Neuronal stem cell (in vitro differentiated cells): ENCODE measurements at regions not wholly inside any gene's neighbourhood (a gene's known extent, or its start where the extent isn't known, plus 50 kb on each side); places are given as distances from the start of the nearest gene placed in this dataset.
A peak's percentile ranks its signal among the peaks of the same experiment; 100 is the strongest.

ENCODE experiments used
- DNase-seq: peaks from one replicate; pipeline ENCODE4 v3.0.0-alpha.2; 2013; ENCODE audit warnings: low spot score
- H2AFZ ChIP-seq: one replicate; pipeline ENCODE4 v1.6.1; 2013; ENCODE audit warnings: mild to moderate bottlenecking, low read length, inconsistent platforms
- H2AK5ac ChIP-seq: 2 replicates; pipeline ENCODE4 v1.6.1; 2013; ENCODE audit warnings: low read depth, mild to moderate bottlenecking, inconsistent platforms, low read length, moderate library complexity, mixed read lengths
- H2BK120ac ChIP-seq: 2 replicates; pipeline ENCODE4 v1.6.1; 2013; ENCODE audit warnings: low read depth, mild to moderate bottlenecking, inconsistent platforms, low read length, moderate library complexity, mixed read lengths
- H2BK12ac ChIP-seq: one replicate; pipeline ENCODE4 v1.6.1; 2013; ENCODE audit warnings: low read length, inconsistent platforms
- H2BK15ac ChIP-seq: 2 replicates; pipeline ENCODE4 v1.6.1; 2013; ENCODE audit warnings: mild to moderate bottlenecking, low read length, inconsistent platforms, mixed read lengths
- H2BK5ac ChIP-seq: one replicate; pipeline ENCODE4 v1.6.1; 2013; ENCODE audit warnings: inconsistent platforms, mild to moderate bottlenecking, low read length, moderate library complexity
- H3K14ac ChIP-seq: one replicate; pipeline ENCODE4 v1.6.1; 2013; ENCODE audit warnings: low read length, inconsistent platforms
- H3K18ac ChIP-seq: 2 replicates; pipeline ENCODE4 v1.6.1; 2013; ENCODE audit warnings: low read length, inconsistent platforms
- H3K23ac ChIP-seq: 2 replicates; pipeline ENCODE4 v1.6.1; 2013; ENCODE audit warnings: low read depth, mild to moderate bottlenecking, mixed read lengths, low read length, inconsistent platforms; ENCODE audit not compliant: poor library complexity
- H3K27ac ChIP-seq: replicated peaks from 3 replicates; pipeline ENCODE4 v1.5.1; 2013; ENCODE audit warnings: low read length, inconsistent platforms
- H3K27me3 ChIP-seq, 3 experiments: 2 replicates each; pipeline ENCODE4 v1.6.1; 2013; ENCODE audit warnings: low read length in 3 of 3, mild to moderate bottlenecking in 2 of 3, inconsistent platforms in 1 of 3, low read depth in 1 of 3, mixed read lengths in 1 of 3, moderate library complexity in 1 of 3; ENCODE audit not compliant: control insufficient read depth in 3 of 3, insufficient read depth in 3 of 3
- H3K36me3 ChIP-seq, 2 donors: replicated peaks in 1 of 2; 2 replicates each; pipeline ENCODE4 v1.6.1; 2013; ENCODE audit warnings: low read length in 2 of 2; ENCODE audit not compliant: control insufficient read depth in 2 of 2, insufficient read depth in 2 of 2
- H3K4ac ChIP-seq: 2 replicates; pipeline ENCODE4 v1.6.1; 2013; ENCODE audit warnings: inconsistent platforms, mild to moderate bottlenecking, low read length, moderate library complexity
- H3K4me1 ChIP-seq, 2 donors: 1 replicate in 1 of 2; 2 replicates in 1 of 2; pipeline ENCODE4 v1.6.1; 2013; ENCODE audit warnings: low read length in 2 of 2, low read depth in 1 of 2; ENCODE audit not compliant: control insufficient read depth in 2 of 2, insufficient read depth in 1 of 2
- H3K4me2 ChIP-seq: one replicate; pipeline ENCODE4 v1.6.1; 2013; ENCODE audit warnings: mild to moderate bottlenecking, low read length, inconsistent platforms; ENCODE audit not compliant: insufficient read depth, poor library complexity, severe bottlenecking
- H3K4me3 ChIP-seq, 2 donors: 2 replicates each; pipeline ENCODE4 v1.5.1; 2013; ENCODE audit warnings: low read length in 2 of 2, mild to moderate bottlenecking in 2 of 2, inconsistent platforms in 1 of 2, moderate library complexity in 1 of 2
- H3K79me1 ChIP-seq: one replicate; pipeline ENCODE4 v1.6.1; 2013; ENCODE audit warnings: low read depth, mild to moderate bottlenecking, inconsistent platforms, low read length, moderate library complexity
- H3K9ac ChIP-seq: one replicate; pipeline ENCODE4 v1.6.1; 2013; ENCODE audit warnings: mild to moderate bottlenecking, low read depth, low read length, inconsistent platforms; ENCODE audit not compliant: poor library complexity
- H3K9me3 ChIP-seq, 2 donors: replicated peaks in 1 of 2; 2 replicates each; pipeline versions ENCODE3 to v1.6.1; 2013; ENCODE audit warnings: low read length in 2 of 2, mild to moderate bottlenecking in 2 of 2, inconsistent platforms in 1 of 2, low read depth in 1 of 2, mixed read lengths in 1 of 2, moderate library complexity in 1 of 2; ENCODE audit not compliant: control insufficient read depth in 2 of 2, insufficient read depth in 1 of 2
- H4K8ac ChIP-seq: one replicate; pipeline ENCODE4 v1.6.1; 2013; ENCODE audit warnings: low read depth, mild to moderate bottlenecking, inconsistent platforms, low read length, moderate library complexity
- H4K91ac ChIP-seq: one replicate; pipeline ENCODE4 v1.6.1; 2013; ENCODE audit warnings: low read length, low read depth, mild to moderate bottlenecking, inconsistent platforms; ENCODE audit not compliant: poor library complexity
- WGBS, 2 donors: extraction: QIAGEN DNeasy Blood & Tissue Kit; methylation state at CpG; one replicate each; pipeline ENCODE4 v1.1.7; 2013; ENCODE audit warnings: missing lambda C conversion rate in 2 of 2, mixed read lengths in 1 of 2; ENCODE audit not compliant: insufficient read length in 2 of 2, insufficient replicate concordance in 1 of 2; ENCODE audit errors: extremely low coverage in 2 of 2; 5-methylcytosine and 5-hydroxymethylcytosine counted together

- Histone ChIP-seq H3K27ac (no peak overlapping the region), H3K4ac (no peak overlapping the region), H3K4me2 (no peak overlapping the region), H3K18ac (no peak overlapping the region), H3K36me3 (no peaks in the 10 kb centered on the region), H3K14ac (no peak overlapping the region), H3K27me3 (no peaks in the 10 kb centered on the region), H2BK5ac (no peak overlapping the region), H4K8ac (no peak overlapping the region), H4K91ac (no peak overlapping the region), H3K23ac (no peak overlapping the region), H2BK15ac (no peak overlapping the region), H2BK120ac (no peak overlapping the region), H3K4me3 (no peak overlapping the region), H3K9ac (no peak overlapping the region), H3K9me3 (peaks cover 2 to 5% of the 10 kb centered on the region in 2 donors), H3K79me1 (peaks cover 2% of the 10 kb centered on the region), H2AK5ac (no peak overlapping the region), H3K4me1 (peaks cover 5 to 12% of the 10 kb centered on the region in 2 donors), H2BK12ac (no peak overlapping the region), H2AFZ (no peak overlapping the region)
- no peak for DNase-seq
- no CpG with 5 or more reads among the region's 4 CpGs for WGBS, 2 donors
Observed at GRCh38 chr7:69398986-69399385, 199.3 kb upstream of the AUTS2 start.

DNA sequence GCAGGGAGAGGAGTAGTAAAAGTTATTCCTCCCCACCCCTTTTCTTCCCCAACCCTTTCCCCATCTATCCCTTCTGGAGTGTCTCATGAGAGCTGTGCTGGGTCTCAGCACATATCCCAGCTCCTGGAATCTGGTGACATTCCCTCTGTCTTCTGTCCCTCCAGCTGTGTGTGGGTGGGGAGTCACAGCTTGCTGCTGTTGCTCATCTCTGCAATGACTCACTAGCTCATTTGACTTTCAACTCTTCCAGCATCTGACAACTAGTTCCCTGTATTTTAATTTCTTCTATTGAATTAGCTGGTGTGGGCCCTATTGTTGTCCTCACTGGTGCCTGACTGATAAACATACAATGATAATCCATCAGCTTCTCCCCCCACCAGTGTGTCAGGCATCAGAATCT lies 198.9 kb upstream of the AUTS2 start:
- peaks cover 2 to 5% of the 10 kb centered on the region in 2 donors for H3K9me3 ChIP-seq
- H3K18ac ChIP-seq: no peak overlapping the region
- no peaks in the 10 kb centered on the region for H3K36me3 ChIP-seq
- H3K4ac ChIP-seq: no peak overlapping the region
- DNase-seq: no peak
- H2AK5ac ChIP-seq: no peak overlapping the region
- H3K9ac ChIP-seq: no peak overlapping the region
- H3K4me1 ChIP-seq: peaks cover 5 to 12% of the 10 kb centered on the region in 2 donors
- no peak overlapping the region for H2AFZ ChIP-seq
- H3K79me1 ChIP-seq: peaks cover 2% of the 10 kb centered on the region
- H4K8ac ChIP-seq: no peak overlapping the region
- no peak overlapping the region for H2BK15ac ChIP-seq
- no peak overlapping the region for H4K91ac ChIP-seq
- no peak overlapping the region for H2BK120ac ChIP-seq
- H3K23ac ChIP-seq: no peak overlapping the region
- H3K27ac ChIP-seq: no peak overlapping the region
- H3K4me2 ChIP-seq: no peak overlapping the region
- no peak overlapping the region for H2BK5ac ChIP-seq
- no peaks in the 10 kb centered on the region for H3K27me3 ChIP-seq
- H2BK12ac ChIP-seq: no peak overlapping the region
- H3K14ac ChIP-seq: no peak overlapping the region
- no peak overlapping the region for H3K4me3 ChIP-seq

DNA sequence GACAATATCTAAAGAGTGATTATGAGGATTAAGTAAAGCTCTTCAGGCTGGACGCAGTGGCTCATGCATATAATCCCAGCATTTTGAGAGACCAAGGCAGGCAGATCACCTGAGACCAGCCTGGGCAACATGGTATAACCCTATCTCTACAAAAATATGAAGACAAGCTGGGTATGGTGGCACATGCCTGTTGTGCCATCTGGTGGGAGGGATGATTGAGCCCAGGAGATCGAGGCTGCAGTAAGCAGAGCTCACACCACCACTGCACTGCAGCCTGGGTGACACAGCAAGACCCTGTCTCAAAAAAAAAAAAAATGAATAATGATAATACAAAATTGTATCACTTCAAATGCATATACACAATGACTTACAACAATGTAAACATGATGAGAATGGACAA lies 195.6 kb upstream of the AUTS2 start:
- Histone ChIP-seq H2BK15ac (no peak overlapping the region), H3K14ac (peak overlapping the region; percentile 89), H4K8ac (no peak overlapping the region), H3K27ac (no peak overlapping the region), H3K4ac (no peak overlapping the region), H3K23ac (no peak overlapping the region), H3K36me3 (no peaks in the 10 kb centered on the region), H3K79me1 (no peaks in the 10 kb centered on the region), H2AK5ac (no peak overlapping the region), H3K18ac (no peak overlapping the region), H4K91ac (no peak overlapping the region), H3K4me2 (no peak overlapping the region), H2BK5ac (no peak overlapping the region), H3K4me3 (no peak overlapping the region), H2BK12ac (no peak overlapping the region), H3K9ac (no peak overlapping the region), H3K27me3 (no peaks in the 10 kb centered on the region), H2BK120ac (no peak overlapping the region), H3K4me1 (peaks cover 5% of the 10 kb centered on the region in 2 donors), H3K9me3 (peaks cover 0 to 5% of the 10 kb centered on the region in 2 donors), H2AFZ (no peak overlapping the region)
- DNase-seq: no peak
- no CpG with 5 or more reads among the region's 2 CpGs for WGBS, 2 donors

DNA sequence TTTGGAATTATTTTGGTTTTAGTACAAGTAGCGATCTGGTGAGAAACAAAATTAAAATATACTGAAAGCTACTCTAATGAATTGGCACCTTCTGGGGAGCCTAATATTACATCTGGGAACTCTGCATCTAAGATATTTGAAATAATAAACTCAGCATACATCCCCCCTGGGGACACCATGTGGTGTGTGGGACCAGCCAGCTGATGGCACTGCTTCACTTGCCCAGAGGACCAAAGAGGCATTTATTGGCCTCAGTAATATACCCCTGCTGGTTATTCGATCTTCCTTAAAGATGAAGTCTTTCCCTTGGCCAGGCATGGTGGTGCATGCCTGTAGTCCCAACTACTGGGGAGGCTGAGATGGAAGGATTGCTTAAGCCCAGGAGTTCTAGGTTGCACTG lies 195.1 kb upstream of the AUTS2 start:
- no peak overlapping the region for H2BK15ac ChIP-seq
- no peaks in the 10 kb centered on the region for H3K27me3 ChIP-seq
- no peak overlapping the region for H3K18ac ChIP-seq
- no peak for DNase-seq
- no peak overlapping the region for H3K14ac ChIP-seq
- no peaks in the 10 kb centered on the region for H3K36me3 ChIP-seq
- no peak overlapping the region for H2BK12ac ChIP-seq
- H2BK120ac ChIP-seq: no peak overlapping the region
- no peak overlapping the region for H2AFZ ChIP-seq
- WGBS, 2 donors: no CpG with 5 or more reads among the region's 2 CpGs
- no peak overlapping the region for H3K4me2 ChIP-seq
- no peak overlapping the region for H2AK5ac ChIP-seq
- no peak overlapping the region for H3K27ac ChIP-seq
- no peak overlapping the region for H4K8ac ChIP-seq
- H3K9ac ChIP-seq: no peak overlapping the region
- no peak overlapping the region for H3K23ac ChIP-seq
- no peak overlapping the region for H3K4ac ChIP-seq
- H2BK5ac ChIP-seq: no peak overlapping the region
- no peaks in the 10 kb centered on the region for H3K79me1 ChIP-seq
- no peak overlapping the region for H4K91ac ChIP-seq
- H3K4me3 ChIP-seq: no peak overlapping the region
- peaks cover 0 to 5% of the 10 kb centered on the region in 2 donors for H3K9me3 ChIP-seq
- peaks cover 5% of the 10 kb centered on the region in 2 donors for H3K4me1 ChIP-seq
